ENCODE measurements at regions not wholly inside any gene's neighbourhood (a gene's known extent, or its start where the extent isn't known, plus 50 kb on each side); places are given as distances from the start of the nearest gene placed in this dataset.
"Not testable (repeated sequence)": the region's sequence is repeated elsewhere in the genome, so short reads cannot be mapped to it uniquely, and the experiment has no call there.

DNA sequence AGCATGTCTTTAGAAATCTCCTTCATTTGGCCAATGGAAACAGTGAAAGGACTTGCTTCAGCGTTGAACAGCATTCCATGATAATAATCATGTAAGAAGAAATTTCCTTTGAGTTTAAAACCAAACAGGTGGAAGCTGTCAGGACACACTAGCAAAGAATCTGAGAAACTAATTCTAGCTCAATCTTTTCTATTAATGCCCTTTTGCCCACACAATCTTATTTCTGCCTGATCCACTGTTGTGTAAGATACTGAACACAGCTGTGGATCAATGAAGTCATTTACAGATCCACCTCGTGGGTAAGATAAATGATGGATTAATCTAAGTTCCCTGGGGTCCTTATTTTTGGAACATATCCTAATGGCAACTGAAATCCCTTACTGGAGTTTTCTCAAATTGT is 536.9 kb upstream of the LMO3 start:
- intact Hi-C loops (cut with DNase I), result no loop called here
- H3K4me3 ChIP-seq, result no peak overlapping the region
- DNase-seq (no peak), ATAC-seq (no peak)
- no peaks in the 10 kb centered on the region for H3K4me1 ChIP-seq
- TF ChIP-seq, protein P1, sequence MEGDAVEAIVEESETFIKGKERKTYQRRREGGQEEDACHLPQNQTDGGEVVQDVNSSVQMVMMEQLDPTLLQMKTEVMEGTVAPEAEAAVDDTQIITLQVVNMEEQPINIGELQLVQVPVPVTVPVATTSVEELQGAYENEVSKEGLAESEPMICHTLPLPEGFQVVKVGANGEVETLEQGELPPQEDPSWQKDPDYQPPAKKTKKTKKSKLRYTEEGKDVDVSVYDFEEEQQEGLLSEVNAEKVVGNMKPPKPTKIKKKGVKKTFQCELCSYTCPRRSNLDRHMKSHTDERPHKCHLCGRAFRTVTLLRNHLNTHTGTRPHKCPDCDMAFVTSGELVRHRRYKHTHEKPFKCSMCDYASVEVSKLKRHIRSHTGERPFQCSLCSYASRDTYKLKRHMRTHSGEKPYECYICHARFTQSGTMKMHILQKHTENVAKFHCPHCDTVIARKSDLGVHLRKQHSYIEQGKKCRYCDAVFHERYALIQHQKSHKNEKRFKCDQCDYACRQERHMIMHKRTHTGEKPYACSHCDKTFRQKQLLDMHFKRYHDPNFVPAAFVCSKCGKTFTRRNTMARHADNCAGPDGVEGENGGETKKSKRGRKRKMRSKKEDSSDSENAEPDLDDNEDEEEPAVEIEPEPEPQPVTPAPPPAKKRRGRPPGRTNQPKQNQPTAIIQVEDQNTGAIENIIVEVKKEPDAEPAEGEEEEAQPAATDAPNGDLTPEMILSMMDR (IDR thresholded peaks at IDR 0.05), result no peak
- TF ChIP-seq POLR2A (IDR thresholded peaks at IDR 0.05), result no peak
- H3K27ac ChIP-seq, result no peak overlapping the region
- no peaks in the 10 kb centered on the region for H3K9me3 ChIP-seq
- H3K27me3 ChIP-seq, result no peaks in the 10 kb centered on the region
- H3K36me3 ChIP-seq, result no peaks in the 10 kb centered on the region
- 30% methylated on average over 2 of the region's 2 CpGs for WGBS (ENCODE audit: insufficient coverage, low coverage, low lambda C conversion rate, missing lambda C conversion rate)

DNA sequence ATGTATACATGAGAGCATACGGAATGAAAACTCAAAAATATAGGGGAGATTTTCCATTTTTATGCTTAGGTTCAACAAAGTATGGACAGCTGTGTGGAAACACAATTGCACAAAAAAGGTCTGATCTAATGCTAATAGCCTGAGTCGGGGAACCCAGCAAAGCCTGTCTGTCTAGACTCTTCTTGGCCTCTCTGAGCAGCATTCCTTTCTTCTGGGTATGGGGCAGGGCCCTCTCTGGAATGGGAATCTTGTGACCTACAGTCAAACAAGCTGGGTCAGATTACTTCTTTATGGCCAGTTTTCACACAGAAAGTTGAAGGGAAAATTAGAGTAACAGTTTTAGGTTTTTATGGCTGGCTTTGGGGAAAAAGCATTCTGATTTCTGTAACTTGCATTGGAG is 534.0 kb upstream of the LMO3 start:
- Histone ChIP-seq H3K9me3 (no peaks in the 10 kb centered on the region), H3K36me3 (no peaks in the 10 kb centered on the region), H3K4me3 (no peak overlapping the region), H3K4me1 (no peaks in the 10 kb centered on the region), H3K27me3 (no peaks in the 10 kb centered on the region), H3K27ac (no peak overlapping the region)
- WGBS (ENCODE audit: insufficient coverage, low coverage, low lambda C conversion rate, missing lambda C conversion rate), result 53% methylated on average over 2 of the region's 2 CpGs
- DNase-seq (no peak), ATAC-seq (no peak)
- intact Hi-C loops (cut with DNase I), result no loop called here
- TF ChIP-seq POLR2A (IDR thresholded peaks at IDR 0.05), result no peak
- TF ChIP-seq, protein P1 (IDR thresholded peaks at IDR 0.05), result no peak

DNA sequence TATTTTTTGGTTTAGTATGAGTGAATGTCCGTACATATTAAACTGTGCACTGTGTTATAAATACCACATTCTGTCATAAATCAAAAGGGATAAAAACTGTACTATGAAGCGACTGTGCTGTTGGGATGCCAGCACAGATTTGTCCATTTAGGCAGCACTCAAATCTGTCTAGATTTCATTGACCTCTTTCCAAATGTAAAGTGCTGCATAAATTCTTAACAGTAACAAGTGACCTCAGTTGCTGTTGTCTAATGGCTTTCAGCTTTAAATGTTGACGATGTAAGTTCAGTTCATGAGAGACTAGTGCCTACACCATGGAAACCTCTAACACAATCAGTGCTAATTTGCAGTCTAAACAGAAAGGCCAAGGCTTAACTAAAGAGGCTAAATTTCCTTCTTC is 531.4 kb upstream of the LMO3 start:
- Histone ChIP-seq H3K27ac (no peak overlapping the region), H3K4me1 (no peaks in the 10 kb centered on the region), H3K9me3 (no peaks in the 10 kb centered on the region), H3K36me3 (no peaks in the 10 kb centered on the region), H3K27me3 (no peaks in the 10 kb centered on the region), H3K4me3 (no peak overlapping the region)
- TF ChIP-seq POLR2A (IDR thresholded peaks at IDR 0.05), result no peak
- TF ChIP-seq, protein P1 (IDR thresholded peaks at IDR 0.05), result no peak
- DNase-seq, result no peak
- WGBS (ENCODE audit: insufficient coverage, low coverage, low lambda C conversion rate, missing lambda C conversion rate), result 37% methylated on average over 2 of the region's 3 CpGs
- intact Hi-C loops (cut with DNase I), result no loop called here
- no peak for ATAC-seq

DNA sequence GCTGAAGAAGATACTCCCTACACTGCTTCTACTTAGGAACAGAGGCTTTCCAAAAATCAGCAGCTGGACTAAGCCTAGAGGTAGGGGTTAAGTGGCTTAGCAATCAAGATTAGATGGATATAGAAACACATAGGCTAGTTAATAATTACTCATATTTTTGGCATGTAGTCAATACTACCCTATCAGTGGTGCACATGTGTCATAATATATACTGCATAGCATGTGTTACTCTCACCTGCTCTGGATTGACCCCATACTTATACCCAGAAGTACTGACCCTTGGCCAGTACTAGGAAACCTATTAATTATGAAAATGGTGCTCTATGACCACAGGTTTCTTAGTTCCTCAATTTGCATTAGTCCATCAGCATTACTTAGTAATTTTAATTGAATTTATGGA is 528.4 kb upstream of the LMO3 start:
- H3K27ac ChIP-seq, result no peak overlapping the region
- no peaks in the 10 kb centered on the region for H3K9me3 ChIP-seq
- no peak overlapping the region for H3K4me3 ChIP-seq
- TF ChIP-seq, protein P1 (IDR thresholded peaks at IDR 0.05), result no peak
- TF ChIP-seq POLR2A (IDR thresholded peaks at IDR 0.05), result no peak
- DNase-seq (no peak), ATAC-seq (no peak)
- H3K27me3 ChIP-seq, result no peaks in the 10 kb centered on the region
- no peaks in the 10 kb centered on the region for H3K4me1 ChIP-seq
- no peaks in the 10 kb centered on the region for H3K36me3 ChIP-seq
- intact Hi-C loops (cut with DNase I), result no loop called here

DNA sequence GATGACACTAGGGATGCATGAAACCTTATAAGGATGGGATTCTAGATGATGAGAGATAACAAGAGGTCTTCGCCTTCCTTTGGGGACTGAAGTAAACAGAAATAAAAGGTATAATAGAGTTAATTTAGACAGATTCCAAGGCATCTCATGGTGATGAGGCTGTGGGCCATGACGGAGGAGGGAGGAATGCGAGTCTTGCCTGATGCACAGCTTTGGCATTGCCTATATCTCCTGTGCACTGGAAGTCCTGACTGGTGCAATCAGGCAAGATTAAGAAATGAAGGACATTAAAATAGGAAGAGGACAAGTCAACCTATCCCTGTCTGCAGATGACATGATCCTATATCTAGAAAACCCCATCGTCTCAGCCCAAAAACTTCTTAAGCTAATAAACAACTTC is 526.4 kb upstream of the LMO3 start:
- no peaks in the 10 kb centered on the region for H3K4me1 ChIP-seq
- intact Hi-C loops (cut with DNase I), result no loop called here
- DNase-seq, result no peak
- no peak overlapping the region for H3K27ac ChIP-seq
- WGBS (ENCODE audit: insufficient coverage, low coverage, low lambda C conversion rate, missing lambda C conversion rate), result 66% methylated on average over 4 of the region's 4 CpGs
- TF ChIP-seq POLR2A (IDR thresholded peaks at IDR 0.05), result no peak
- TF ChIP-seq, protein P1 (IDR thresholded peaks at IDR 0.05), result no peak
- ATAC-seq, result no peak
- H3K27me3 ChIP-seq, result no peaks in the 10 kb centered on the region
- no peak overlapping the region for H3K4me3 ChIP-seq
- H3K9me3 ChIP-seq, result no peaks in the 10 kb centered on the region
- no peaks in the 10 kb centered on the region for H3K36me3 ChIP-seq

DNA sequence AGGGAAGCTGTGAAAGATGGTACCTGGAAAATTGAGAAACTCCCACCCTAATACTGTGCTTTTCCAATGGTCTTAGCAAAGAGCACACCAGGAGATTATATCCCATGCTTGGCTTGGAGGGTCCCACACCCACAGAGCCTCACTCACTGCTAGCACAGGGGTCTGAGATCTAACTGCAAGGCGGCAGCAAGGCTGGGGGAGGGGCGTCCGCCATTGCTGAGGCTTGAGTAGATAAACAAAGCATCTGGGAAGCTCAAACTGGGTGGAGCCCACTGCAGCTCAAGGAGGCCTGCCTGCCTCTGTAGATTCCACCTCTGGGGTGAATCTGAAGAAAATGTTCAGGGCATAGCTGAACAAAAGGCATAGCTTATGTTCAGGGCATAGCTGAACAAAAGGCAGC is 510.6 kb upstream of the LMO3 start:
- intact Hi-C loops (cut with DNase I); H3K9me3 ChIP-seq; H3K4me3 ChIP-seq; ATAC-seq; H3K27ac ChIP-seq; H3K27me3 ChIP-seq; DNase-seq; H3K4me1 ChIP-seq; H3K36me3 ChIP-seq: not testable (repeated sequence)
- 60% methylated on average over 1 of the region's 3 CpGs for WGBS (ENCODE audit: insufficient coverage, low coverage, low lambda C conversion rate, missing lambda C conversion rate)

Data from right lobe of liver (tissue), 6 donors.